Superior temporal gyrus (tissue), 1 donor: ENCODE measurements at regions not wholly inside any gene's neighbourhood (a gene's known extent, or its start where the extent isn't known, plus 50 kb on each side); places are given as distances from the start of the nearest gene placed in this dataset.
A peak's percentile ranks its signal among the peaks of the same experiment; 100 is the strongest.
"Not testable (repeated sequence)": the region's sequence is repeated elsewhere in the genome, so short reads cannot be mapped to it uniquely, and the experiment has no call there.

Source experiments
- DNase-seq: peaks from one replicate; pipeline ENCODE4 v3.0.0-alpha.2; 2016; ENCODE audit errors: extremely low spot score

GRCh38 chr2:133624551-133624950 is 56.3 kb upstream of the NCKAP5 start:
- DNase-seq: no peak

GRCh38 chr2:133627741-133628140 is 59.5 kb upstream of the NCKAP5 start:
- no peak for DNase-seq

GRCh38 chr2:133633309-133633708 is 65.0 kb upstream of the NCKAP5 start:
- DNase-seq: no peak

- DNase-seq: no peak
These were observed 65.7 kb upstream of the NCKAP5 start for GRCh38 chr2:133633881-133634409.

- DNase-seq: no peak
These were observed 66.9 kb upstream of the NCKAP5 start for GRCh38 chr2:133635131-133635530.

GRCh38 chr2:133636287-133636686 is 68.0 kb upstream of the NCKAP5 start:
- DNase-seq: no peak

GRCh38 chr2:133640103-133640502 is 71.8 kb upstream of the NCKAP5 start:
- no peak for DNase-seq

- DNase-seq: peak; percentile 81
These were observed 73.2 kb upstream of the NCKAP5 start for GRCh38 chr2:133641497-133641896.

GRCh38 chr2:133641942-133642725 is 73.9 kb upstream of the NCKAP5 start:
- DNase-seq: no peak

GRCh38 chr2:133642791-133643191 is 74.5 kb upstream of the NCKAP5 start:
- peak; percentile 96 for DNase-seq

GRCh38 chr2:133643863-133644262 is 75.6 kb upstream of the NCKAP5 start:
- DNase-seq: no peak

- DNase-seq: no peak
These were observed 76.6 kb upstream of the NCKAP5 start for GRCh38 chr2:133644846-133645245.

- DNase-seq: not testable (repeated sequence)
These were observed 79.1 kb upstream of the NCKAP5 start for GRCh38 chr2:133647386-133647785.

- no peak for DNase-seq
These were observed 83.6 kb upstream of the NCKAP5 start for GRCh38 chr2:133651861-133652260.

GRCh38 chr2:133652398-133652797 is 84.1 kb upstream of the NCKAP5 start:
- peak; percentile 60 for DNase-seq

- no peak for DNase-seq
These were observed 84.8 kb upstream of the NCKAP5 start for GRCh38 chr2:133653056-133653455.

GRCh38 chr2:133654949-133655348 is 86.7 kb upstream of the NCKAP5 start:
- DNase-seq: no peak

GRCh38 chr2:133655610-133656009 is 87.3 kb upstream of the NCKAP5 start:
- no peak for DNase-seq

GRCh38 chr2:133657591-133657990 is 89.3 kb upstream of the NCKAP5 start:
- no peak for DNase-seq

GRCh38 chr2:133658020-133658903 is 90.0 kb upstream of the NCKAP5 start:
- no peak for DNase-seq

- DNase-seq: no peak
These were observed 92.2 kb upstream of the NCKAP5 start for GRCh38 chr2:133660510-133660909.

GRCh38 chr2:133661392-133661791 is 93.1 kb upstream of the NCKAP5 start:
- no peak for DNase-seq

- no peak for DNase-seq
These were observed 98.4 kb upstream of the NCKAP5 start for GRCh38 chr2:133666621-133667020.
